ENCODE measurements at regions not wholly inside any gene's neighbourhood (a gene's known extent, or its start where the extent isn't known, plus 50 kb on each side); places are given as distances from the start of the nearest gene placed in this dataset.
A peak's percentile ranks its signal among the peaks of the same experiment; 100 is the strongest.

DNA sequence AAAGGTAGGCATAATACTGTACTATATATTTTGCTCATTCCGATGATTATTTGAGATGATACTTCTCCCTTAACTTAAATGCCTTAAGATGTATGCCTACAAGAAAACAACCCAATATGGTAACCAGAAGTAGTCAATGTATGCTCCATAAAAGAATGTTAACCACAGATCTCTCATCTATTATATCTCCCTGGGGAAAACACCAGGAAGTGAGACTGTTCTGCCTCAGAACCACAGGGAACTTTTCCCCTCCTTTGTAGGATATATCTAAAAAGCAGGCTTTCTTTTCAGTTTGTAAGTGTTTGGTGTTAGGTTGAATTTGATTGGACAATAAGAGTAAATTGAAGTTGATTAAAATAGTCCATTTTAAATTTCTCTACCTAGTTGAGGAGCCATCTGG, 1160.5 kb upstream of the NXPH2 start:
- DNase-seq, result no peak

DNA sequence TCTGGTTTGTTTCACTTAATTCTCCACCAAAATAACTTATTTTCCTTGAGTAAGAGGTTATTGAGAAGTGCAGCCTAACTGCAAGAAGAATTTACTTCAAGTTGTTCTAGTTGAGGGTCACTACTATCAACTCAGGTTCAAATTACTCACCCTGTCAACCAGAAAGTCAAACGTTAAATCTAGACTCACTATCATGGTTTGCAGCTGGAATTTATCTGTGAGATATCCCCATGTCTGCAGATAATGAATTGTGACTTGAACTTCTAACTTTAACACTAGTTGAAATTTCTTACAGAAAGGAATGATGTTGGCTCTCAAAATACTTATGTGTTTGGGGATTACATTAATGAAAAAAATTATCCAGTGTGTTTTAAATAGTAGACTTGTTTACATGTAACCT, 1145.7 kb upstream of the NXPH2 start:
- DNase-seq, result no peak

DNA sequence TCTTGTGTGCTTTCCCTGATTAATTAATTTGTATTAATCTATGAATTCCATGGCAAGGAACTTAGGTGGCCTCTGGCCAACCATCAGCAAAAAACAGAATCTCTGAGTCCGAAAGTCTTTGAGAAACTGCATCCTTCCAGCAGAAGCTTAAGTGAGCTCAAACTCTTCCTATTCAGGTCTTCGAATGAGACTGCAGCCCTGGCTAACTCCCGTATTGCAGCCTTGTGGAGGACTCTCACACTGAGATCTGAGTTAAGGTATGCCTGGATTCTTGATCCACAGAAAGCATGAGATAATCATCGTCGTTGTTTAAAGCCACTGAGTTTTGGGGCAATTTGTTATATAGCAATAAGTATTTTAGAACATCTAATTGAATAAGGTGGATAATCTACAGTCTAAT, 1143.9 kb upstream of the NXPH2 start:
- DNase-seq, result no peak

DNA sequence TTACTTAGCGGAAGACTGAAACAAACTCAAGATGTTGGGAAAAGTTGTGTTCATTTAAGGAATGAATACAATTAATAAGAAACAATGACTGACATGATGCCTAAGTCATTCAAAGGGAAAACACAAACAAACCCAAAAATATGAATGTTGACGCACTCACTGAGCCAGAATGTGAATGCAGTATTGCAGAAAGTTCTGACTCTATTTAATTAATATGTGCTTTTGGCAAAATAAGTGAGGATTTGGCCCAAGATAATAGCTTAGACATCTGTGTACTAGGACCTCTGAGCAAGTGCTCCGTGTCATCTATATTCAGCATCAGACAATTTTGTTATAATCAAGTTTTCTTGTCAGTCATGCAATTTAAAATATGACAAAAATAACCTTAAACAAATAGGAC, 1138.8 kb upstream of the NXPH2 start:
- no peak for DNase-seq

DNA sequence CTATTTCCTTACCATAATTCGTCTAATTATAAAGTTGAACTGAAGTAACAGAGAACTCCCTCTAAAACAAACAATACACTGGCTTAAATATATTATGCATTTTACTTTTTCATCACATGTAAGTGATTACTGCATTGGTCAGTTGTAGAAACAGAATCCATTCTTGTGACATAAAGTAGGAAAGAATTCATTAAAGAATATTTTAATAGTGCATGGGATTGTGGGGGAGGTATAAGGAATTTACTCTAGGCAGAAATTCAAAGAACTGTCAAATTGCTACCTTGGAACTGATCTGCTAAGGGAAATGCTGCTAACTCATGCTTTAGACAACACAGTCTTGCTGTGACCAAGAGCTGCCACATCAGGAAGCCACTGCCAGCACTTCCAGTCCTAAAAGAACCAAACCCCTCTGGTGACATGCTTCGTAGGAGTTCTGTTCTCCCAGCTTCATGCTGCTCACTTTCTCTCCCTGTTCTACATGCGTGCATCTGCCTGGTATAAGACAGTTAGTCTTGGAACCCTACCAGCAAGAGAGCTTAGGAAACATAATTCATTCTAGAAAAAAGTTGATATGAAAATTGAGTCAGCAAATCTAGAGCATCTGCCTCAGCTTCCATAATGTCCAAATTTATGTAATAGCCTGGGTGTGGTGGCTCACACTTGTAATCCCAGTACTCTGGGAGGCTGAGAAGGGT, 1137.6 kb upstream of the NXPH2 start:
- peak; percentile 7 for DNase-seq

DNA sequence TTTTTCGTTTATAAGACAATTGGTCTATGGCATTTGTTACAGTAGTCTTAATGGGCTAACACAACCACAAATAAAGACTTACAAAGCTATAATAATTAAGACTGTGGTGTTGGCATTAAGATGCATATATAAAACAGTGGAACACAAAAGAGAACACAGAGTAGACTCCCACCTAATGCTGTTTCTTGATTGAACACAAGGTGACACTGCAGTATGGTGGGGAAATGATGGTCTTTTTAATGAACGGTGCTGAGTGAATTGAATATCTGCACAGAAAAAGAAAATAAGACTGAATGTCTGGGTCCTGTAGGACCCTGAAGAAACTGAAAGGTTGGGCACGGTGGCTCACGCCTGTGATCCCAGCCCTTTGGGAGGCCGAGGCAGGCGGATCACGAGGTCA, 1136.6 kb upstream of the NXPH2 start:
- no peak for DNase-seq

DNA sequence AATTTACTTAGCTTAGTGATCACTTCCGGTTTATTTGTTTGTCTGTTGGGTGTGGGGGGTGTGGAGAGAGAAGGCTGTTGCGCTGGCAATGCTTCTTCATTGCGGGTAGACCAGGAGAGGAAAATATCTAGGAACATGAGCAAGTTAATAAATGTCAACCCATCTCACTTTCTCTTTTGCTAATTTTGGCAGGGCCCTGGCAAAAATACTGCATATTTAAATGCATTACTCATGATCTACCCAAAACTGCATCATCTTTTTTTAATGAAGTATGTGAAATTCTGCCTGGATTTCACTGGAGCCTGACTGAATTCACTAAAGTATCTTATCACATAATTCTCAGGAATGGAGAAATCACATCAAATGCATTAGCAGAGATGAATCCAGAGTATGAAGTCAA, 1131.0 kb upstream of the NXPH2 start:
- no peak for DNase-seq

DNA sequence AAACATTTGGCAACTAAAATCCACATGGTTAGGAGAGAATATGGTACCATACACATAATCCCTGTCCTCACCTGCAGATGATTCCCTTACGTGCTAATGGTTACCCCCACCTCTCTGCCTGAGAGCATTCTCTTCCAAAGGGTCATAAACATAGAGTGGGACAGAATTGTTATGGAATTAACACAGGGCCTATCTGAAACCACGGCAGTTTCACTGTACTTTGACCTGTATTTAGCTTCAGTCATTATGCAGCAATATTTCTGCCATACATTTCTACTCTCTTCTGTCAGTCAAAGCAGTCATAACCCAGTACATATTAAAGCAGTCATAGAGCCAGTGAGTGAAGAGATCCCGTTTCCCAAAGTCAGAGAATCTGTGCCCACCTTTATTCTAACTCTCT, 1128.9 kb upstream of the NXPH2 start:
- DNase-seq, result no peak

DNA sequence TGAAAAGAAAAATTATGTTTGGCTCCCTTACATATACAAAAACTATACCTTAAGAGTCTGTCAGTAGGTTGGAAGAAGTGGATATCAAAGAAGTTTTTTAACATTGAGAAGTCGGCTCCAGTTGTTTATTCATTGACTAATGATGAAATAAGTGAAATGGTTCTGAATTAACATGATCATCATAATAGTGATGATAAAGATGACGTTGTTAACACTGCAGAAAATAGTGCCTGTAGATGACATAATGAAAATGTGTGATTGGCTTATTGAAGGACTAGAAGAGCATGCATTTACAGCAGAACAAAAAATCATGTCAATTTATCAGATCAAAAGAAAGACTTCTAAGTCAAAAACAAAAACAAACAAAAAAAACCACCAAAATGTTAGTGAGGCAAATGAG, 1125.4 kb upstream of the NXPH2 start:
- no peak for DNase-seq

DNA sequence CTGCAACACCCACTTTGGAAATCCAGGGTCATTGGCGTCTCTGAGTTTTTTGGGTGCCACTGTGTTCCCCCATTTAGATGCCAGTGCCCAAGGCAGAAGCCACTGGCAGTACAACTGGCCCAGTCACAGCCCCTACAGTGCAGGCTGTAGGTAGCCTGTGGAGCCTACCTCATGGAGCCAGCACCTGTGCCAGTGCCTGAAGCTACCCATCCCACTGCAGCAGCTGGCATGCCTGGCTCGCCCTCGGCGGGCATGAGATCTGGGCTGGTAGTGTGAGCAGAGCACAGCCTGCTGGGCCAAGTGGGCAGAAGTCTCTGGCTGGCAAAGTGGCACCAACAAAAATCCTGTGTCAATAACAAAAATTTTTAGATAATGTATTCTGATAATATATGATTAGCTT, 1111.4 kb upstream of the NXPH2 start:
- DNase-seq, result no peak

DNA sequence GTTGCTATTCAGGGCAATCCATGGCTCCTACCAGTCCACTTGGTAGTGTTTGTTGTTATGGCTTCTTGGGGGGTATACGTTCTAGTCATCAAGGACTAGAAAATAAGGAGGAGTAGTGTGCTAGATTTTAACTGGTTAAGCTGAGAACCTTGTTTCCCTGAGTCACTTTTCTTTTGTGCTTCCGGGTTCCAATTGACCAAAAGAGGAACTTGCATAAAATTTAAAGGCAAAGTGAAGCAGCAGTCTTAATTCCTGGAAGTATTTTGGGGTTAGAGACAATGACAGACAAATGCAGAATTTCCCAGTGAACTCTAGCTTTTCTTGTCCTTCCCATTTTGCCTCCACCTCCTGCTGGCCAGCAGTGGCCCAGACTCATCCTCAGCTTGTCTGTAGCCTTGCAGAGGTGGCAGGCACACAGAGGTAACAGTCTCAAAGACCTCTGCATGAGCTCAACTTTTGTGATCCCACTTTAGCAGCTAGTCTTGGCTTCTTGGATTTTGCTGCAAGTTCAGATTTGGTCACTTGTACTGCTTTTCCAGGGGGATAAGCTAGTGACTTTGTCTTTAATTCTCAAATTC, 1105.8 kb upstream of the NXPH2 start:
- no peak for DNase-seq

DNA sequence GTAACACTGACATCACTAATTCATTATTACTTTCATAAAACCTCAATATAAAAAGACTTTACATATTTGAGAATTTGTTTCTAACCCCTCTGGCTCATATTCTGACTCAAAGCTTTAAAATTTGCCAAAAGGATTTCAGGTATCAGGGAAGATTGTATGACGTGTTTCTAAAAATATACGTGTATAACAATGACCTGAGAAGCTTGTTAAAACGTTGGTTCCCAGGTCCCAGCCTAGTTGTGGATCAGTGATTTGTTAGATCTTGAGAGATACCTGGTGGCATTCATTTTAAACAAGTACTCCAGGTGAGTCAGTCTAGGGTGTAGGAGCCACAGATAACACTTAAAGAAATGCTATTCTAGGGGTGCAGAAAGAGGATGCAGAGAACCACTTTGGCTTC, 1096.8 kb upstream of the NXPH2 start:
- DNase-seq, result no peak

DNA sequence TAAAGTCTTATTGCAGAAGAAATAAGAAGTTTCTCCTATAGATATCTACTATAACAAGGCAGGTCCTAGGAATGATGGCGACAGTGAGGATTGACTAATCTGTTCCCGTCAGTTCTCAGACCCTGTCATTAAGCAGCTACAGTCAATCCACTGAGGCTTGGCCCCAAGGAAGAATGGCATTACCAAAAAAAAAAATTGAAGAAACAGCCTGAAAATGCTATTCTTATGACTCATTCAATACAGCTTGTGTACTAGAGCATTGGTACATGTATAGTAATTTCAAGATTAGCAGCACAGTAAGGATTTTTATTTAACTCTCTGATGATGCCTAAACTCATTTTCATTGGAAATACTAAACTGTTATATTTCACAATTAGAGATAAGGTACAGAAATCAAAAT, 1096.1 kb upstream of the NXPH2 start:
- DNase-seq, result no peak

DNA sequence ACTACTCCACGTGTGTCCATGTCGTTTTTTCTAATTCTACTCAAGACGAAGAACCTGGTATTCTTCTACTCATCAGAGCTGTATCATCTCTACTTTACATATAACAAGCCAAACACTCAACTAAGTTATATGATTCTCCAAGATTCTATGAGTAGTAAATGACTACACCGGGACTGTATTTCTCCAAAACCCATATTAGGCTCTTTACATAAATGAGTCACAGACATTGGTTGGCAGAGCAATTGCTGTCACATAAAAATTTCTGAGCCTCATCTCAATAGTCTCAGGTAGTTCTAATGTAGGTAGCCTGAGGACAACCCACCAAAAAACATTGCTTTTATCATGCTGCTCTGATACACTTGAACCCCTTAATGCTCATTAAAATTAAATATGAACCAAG, 1092.3 kb upstream of the NXPH2 start:
- no peak for DNase-seq

DNA sequence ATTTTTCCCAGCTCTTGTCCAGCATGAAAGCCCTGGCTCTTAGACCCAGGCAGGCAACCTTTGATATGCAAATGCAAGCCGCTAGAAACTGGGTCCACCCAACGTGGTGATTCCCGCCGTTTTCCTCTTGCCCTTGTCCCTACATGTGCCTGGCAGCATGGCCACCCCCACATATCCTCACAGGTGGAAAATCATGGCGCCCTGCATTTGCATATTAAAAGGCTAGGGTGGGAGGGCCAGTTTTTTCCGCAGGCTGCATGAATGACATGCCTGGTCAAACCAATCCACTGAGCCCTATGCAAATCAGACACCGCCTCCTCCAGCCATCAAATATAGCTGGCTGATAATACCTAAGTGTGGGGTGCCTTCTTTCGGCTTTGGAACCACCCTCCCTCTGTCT, 1091.8 kb upstream of the NXPH2 start:
- no peak for DNase-seq

DNA sequence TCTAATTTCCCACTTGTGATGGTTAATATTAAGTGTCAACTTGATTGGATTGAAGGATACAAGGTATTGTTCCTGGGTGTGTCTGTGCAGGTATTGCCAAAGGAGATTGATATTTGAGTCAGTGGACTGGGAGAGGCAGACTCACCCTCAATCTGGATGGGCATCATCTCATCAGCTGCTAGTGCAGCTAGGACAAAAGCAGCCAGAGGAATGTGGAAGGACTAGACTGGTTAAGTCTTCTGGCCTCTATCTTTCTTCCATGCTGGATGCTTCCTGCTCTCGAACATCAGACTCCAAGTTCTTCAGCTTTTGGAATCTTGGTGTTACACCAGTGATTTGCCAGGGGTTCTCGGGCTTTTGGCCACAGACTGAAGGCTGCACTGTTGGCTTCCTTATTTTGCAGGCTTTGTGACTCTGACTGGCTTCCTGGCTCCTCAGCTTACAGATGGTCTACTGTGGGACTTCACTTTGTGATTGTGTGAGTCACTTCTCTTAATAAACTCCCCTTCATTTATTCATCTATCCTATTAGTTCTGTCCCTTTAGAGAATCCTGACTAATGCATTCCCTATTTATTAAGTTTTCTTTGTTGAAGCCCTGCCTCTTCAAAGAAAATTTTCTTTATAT, 1087.5 kb upstream of the NXPH2 start:
- DNase-seq, result no peak

DNA sequence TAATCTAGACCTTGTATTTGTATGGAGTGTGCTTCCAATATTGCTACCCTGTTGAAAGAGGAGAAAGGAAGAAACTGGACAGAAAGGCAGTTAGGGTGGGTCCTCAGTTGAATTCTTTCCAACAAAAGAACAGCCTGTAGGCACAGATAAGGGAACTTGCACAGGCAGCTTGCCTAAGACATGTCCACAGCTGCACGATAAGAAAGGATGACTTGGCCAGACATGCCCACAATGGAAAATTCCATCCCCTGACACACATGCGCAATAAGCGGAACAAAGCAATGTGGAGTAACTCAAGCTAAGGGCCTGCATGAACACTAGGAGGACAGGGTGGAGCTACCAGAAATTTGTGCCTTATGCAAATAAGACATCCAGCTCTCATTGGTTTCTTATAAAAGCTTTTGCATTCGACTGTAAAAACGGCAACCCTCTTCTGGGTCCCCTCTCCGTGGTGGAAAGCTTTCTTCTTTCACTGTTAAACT, 1084.7 kb upstream of the NXPH2 start:
- DNase-seq, result peak; percentile 35

DNA sequence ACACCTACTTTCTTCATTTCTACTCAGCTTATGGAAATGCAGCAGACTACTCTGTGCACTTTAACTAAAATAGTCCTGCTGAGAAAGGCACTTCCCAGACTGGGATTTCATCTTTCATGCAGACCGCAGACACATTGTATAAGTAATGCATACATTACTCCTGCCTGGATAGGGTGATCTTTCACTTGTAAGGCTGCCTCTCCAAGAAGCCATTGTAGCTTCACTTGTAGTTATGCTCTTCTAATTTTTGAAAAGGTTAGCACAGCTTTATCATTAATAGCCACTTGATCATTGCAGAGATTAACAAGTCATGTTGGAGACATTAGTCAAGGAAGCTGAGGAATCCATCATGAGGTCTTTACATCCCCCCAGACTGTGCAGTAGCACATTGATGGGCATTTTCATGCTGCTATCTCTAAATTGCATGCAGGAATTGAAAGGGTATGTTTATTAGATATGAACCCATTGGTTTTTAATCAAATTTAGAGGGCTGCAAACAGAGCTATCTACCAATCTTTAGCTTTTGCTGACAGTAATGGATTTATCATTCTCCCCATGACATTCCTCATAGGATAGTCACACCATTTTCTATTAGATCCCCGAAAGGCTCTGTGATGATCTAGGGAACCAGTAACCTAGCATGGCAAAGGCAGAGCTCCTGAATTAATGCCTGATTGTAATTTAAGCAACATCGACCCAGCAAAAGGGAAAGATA, 1074.7 kb upstream of the NXPH2 start:
- no peak for DNase-seq

DNA sequence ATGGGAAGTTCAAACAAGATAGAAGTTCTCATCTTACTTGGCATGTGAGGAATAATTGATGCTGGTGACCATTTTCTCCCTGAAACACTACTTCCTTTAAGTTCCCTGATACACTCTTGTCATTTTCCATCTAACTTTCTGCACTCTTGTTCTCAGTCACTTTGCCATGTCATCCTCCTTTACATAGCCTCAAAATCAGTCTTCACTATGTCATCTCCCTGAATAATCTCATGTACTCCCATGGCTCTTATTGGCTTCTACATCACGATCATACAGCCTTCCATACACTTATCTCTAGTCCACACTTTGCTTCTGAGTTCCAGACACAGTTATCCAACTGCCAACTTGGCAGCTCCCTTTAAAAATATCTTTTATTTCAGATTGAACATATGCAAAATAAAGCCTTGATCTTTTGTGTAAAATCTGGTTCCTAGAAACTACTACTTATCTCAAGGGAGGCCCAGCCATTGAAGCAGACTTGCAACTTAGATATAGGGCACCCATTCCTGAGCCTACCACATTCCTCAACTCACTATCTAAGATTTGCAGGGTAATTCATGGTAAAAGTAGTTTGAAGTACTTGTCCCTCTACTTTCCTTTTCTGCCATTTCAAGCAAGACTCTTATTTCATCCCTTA, 1070.2 kb upstream of the NXPH2 start:
- DNase-seq, result no peak

DNA sequence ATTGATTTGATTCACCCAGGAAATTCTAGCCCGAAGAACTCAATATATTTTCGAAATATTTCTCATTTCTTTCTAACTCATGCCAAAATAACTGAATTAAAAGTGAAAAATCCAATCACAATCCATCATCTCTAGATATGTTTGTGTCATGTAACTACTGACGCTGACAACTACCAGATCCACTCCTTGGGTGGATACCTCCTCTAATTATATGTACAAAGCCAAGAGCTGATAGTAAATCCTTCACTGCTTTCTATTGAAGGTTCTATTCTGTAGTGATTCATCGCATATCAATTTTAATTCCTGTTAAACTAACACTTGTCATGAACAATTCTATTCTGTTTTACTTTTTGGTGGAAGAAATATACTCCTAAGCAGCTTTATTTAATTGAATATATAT, 1056.6 kb upstream of the NXPH2 start:
- DNase-seq, result no peak

DNA sequence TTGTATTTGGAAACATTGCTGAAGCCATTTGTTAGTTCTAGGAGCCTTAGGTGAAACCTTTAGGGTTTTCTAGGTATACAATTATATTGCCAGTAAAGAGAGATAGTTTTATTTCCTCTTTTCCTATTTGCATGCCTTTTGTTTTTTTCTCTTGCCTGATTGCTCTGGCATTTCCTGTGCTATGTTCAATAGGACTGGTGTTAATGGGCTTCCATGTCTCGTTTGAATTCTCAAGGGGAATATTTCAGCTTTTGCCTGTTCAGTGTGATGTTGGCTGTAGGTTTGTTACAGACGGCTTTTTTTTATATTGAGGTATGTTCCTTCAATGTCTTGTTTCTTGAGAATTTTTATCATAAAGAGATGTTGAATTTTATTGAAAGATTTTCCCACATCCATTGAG, 1054.9 kb upstream of the NXPH2 start:
- DNase-seq, result no peak

DNA sequence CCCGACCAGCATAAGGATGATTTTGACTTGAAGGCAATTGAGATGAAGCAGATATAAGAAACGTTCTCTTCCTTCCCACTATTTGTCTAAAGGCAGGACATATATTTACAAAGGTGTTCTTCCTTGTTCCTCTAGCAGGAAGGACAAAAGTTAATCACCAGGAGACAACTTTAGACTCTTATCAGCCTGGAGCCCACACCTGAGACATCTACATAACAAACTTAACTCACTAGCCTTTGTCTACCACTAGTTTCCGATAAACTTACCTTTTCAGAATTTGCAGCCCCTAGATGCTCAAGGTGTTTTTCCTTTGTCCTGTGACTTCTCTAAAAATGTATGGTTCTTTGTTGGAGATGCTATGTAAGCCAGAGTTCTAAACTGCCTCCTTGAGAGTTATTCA, 1047.8 kb upstream of the NXPH2 start:
- no peak for DNase-seq

DNA sequence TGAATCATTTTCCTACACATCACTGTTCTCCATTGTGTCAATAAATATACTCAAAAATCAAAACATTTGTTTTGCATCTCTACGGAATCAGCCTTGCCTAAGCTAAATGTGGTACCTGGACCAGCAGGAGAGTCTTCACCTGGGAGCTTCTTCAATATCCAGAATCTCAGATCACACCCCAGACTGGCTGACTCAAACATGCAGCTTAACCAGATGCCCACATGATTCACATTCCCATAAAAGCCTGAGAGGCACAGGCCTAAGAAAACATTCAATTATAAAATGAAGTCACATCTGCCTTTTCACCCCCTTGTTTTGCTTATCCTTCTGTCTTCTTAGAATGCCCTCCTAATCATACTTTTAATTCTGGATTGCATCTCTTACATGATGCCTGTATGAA, 1045.5 kb upstream of the NXPH2 start:
- DNase-seq, result no peak
